ENCODE measurements at regions not wholly inside any gene's neighbourhood (a gene's known extent, or its start where the extent isn't known, plus 50 kb on each side); places are given as distances from the start of the nearest gene placed in this dataset.
A peak's percentile ranks its signal among the peaks of the same experiment; 100 is the strongest.

GRCh38 chr1:187270256-187270655 is 441.5 kb downstream of the PLA2G4A start:
- no peaks in the 10 kb centered on the region for H3K27me3 ChIP-seq (ENCODE audit: insufficient read depth)
- H3K4me1 ChIP-seq (ENCODE audit: insufficient read depth), result no peaks in the 10 kb centered on the region
- H3K27ac ChIP-seq (ENCODE audit: low read depth), result no peak overlapping the region
- Mint-ChIP-seq H3K9me3 (no peaks in the 10 kb centered on the region), H3K36me3 (ENCODE audit: low read depth) (no peaks in the 10 kb centered on the region), H3K4me1 (no peaks in the 10 kb centered on the region), H3K27me3 (ENCODE audit: insufficient read depth, low read depth, poor library complexity) (no peaks in the 10 kb centered on the region), H3K4me3 (no peak overlapping the region), H3K27ac (no peak overlapping the region)
- H3K9me2 ChIP-seq (ENCODE audit: insufficient read depth), result no peaks in the 10 kb centered on the region
- ATAC-seq, result no peak
- no peaks in the 10 kb centered on the region for H3K36me3 ChIP-seq (ENCODE audit: insufficient read depth)
- H3K4me2 ChIP-seq, result no peak overlapping the region
- TF ChIP-seq EZH2 (IDR thresholded peaks at IDR 0.05; ENCODE audit: low read depth, unreplicated experiment) (no peak), NANOG (IDR thresholded peaks at IDR 0.05; ENCODE audit: borderline replicate concordance) (no peak), POLR2AphosphoS5 (IDR thresholded peaks at IDR 0.05; ENCODE audit: low read depth) (no peak), ETS1 (IDR thresholded peaks at IDR 0.05) (no peak), ZNF462 (CRISPR knock-in tag; IDR thresholded peaks at IDR 0.05) (no peak), CTCF (conservative IDR thresholded peaks at IDR 0.05; ENCODE audit: low read depth in 2 of 2) (no peak), STAT1 (IDR thresholded peaks at IDR 0.05; ENCODE audit: unreplicated experiment) (no peak), REST (IDR thresholded peaks at IDR 0.05; ENCODE audit: unreplicated experiment) (no peak), EZH2phosphoT487 (IDR thresholded peaks at IDR 0.05; ENCODE audit: unreplicated experiment) (no peak), CREB1 (CRISPR knock-in tag; IDR thresholded peaks at IDR 0.05; ENCODE audit: low read depth) (no peak), ZNF114 (CRISPR knock-in tag; IDR thresholded peaks at IDR 0.05) (no peak), ZNF331 (CRISPR knock-in tag; IDR thresholded peaks at IDR 0.05; ENCODE audit: low read depth) (no peak), JUNB (IDR thresholded peaks at IDR 0.05; ENCODE audit: unreplicated experiment) (no peak)
- H4K20me1 ChIP-seq (replicated peaks; ENCODE audit: insufficient read depth), result no peaks in the 10 kb centered on the region
- DNase-seq (ENCODE audit: low spot score), result no peak
- H3F3A ChIP-seq (replicated peaks; ENCODE audit: low read depth), result no peaks in the 10 kb centered on the region
- H3K4me3 ChIP-seq, result no peak overlapping the region
- H2AFZ ChIP-seq, result peak overlapping the region; percentile 28; the same call in 1 of the 2 replicates
- H3K79me2 ChIP-seq (replicated peaks; ENCODE audit: insufficient read depth), result no peaks in the 10 kb centered on the region

All from GM23338 (cell line).